ENCODE measurements at regions not wholly inside any gene's neighbourhood (a gene's known extent, or its start where the extent isn't known, plus 50 kb on each side); places are given as distances from the start of the nearest gene placed in this dataset.

DNA sequence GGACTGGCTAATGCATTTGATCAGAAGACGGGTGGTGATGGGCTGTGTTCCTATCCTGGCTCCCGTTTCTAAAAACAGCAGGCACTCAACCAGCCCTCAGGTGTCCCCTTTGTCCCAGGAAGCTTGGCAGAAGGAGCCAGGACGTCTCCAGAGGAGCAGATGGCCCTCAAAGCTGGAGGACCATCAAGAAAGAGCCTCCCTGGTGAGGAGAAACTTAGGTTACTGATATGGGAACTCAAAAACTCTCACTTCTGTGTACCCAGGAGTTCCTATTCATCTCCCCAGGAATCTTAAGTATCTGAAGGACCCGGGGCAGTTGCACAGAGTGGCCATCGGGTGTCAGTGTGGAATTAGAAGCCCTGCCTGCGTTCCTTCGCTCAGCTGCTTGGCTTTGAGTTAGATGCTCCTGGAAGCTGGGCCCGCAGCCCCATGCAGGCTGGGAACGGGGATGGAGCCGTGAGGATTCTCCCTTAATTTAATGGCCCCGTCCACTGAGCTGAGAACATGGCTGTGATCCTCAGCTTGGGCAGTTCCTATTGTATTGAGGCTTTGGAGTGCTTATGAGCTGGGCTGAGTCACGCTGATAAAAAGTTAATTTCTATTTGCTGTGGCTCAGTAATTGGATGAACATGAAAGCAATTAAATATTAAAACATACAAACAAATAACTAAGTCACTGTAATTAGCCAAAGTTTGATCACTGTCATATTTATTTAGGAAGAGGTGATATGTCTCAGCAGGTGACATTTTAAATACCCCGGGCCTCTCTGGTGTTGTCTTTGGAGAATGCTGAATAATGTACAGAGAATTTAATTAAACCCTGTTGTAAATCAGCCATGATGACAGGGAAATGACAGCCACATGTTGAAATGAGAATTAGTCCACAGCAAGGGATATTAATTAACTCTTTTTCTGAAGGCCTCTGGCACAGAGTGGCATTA, 402.1 kb downstream of the SEC14L1 start (continued):
- TF ChIP-seq, protein P1, sequence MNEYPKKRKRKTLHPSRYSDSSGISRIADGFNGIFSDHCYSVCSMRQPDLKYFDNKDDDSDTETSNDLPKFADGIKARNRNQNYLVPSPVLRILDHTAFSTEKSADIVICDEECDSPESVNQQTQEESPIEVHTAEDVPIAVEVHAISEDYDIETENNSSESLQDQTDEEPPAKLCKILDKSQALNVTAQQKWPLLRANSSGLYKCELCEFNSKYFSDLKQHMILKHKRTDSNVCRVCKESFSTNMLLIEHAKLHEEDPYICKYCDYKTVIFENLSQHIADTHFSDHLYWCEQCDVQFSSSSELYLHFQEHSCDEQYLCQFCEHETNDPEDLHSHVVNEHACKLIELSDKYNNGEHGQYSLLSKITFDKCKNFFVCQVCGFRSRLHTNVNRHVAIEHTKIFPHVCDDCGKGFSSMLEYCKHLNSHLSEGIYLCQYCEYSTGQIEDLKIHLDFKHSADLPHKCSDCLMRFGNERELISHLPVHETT (tag by site-specific recombination; IDR thresholded peaks at IDR 0.05) = peak; percentile 85
- TF ChIP-seq ZNF175 (tag by site-specific recombination; IDR thresholded peaks at IDR 0.05) (no peak), ZNF366 (tag by site-specific recombination; conservative IDR thresholded peaks at IDR 0.05) (peak; percentile 100), ZNF157 (tag by site-specific recombination; IDR thresholded peaks at IDR 0.05) (no peak), ZNF211 (tag by site-specific recombination; IDR thresholded peaks at IDR 0.05; ENCODE audit: low read depth) (no peak), ZNF830 (tag by site-specific recombination; IDR thresholded peaks at IDR 0.05; ENCODE audit: low read depth) (no peak), ZNF48 (tag by site-specific recombination; IDR thresholded peaks at IDR 0.05) (no peak), GLIS2 (tag by site-specific recombination; IDR thresholded peaks at IDR 0.05) (no peak)
- TF ChIP-seq, protein P2, sequence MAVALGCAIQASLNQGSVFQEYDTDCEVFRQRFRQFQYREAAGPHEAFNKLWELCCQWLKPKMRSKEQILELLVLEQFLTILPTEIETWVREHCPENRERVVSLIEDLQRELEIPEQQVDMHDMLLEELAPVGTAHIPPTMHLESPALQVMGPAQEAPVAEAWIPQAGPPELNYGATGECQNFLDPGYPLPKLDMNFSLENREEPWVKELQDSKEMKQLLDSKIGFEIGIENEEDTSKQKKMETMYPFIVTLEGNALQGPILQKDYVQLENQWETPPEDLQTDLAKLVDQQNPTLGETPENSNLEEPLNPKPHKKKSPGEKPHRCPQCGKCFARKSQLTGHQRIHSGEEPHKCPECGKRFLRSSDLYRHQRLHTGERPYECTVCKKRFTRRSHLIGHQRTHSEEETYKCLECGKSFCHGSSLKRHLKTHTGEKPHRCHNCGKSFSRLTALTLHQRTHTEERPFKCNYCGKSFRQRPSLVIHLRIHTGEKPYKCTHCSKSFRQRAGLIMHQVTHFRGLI (tag by site-specific recombination; IDR thresholded peaks at IDR 0.05) = peak; percentile 41; the same call in 1 of the 2 replicates
- TF ChIP-seq, protein P3, sequence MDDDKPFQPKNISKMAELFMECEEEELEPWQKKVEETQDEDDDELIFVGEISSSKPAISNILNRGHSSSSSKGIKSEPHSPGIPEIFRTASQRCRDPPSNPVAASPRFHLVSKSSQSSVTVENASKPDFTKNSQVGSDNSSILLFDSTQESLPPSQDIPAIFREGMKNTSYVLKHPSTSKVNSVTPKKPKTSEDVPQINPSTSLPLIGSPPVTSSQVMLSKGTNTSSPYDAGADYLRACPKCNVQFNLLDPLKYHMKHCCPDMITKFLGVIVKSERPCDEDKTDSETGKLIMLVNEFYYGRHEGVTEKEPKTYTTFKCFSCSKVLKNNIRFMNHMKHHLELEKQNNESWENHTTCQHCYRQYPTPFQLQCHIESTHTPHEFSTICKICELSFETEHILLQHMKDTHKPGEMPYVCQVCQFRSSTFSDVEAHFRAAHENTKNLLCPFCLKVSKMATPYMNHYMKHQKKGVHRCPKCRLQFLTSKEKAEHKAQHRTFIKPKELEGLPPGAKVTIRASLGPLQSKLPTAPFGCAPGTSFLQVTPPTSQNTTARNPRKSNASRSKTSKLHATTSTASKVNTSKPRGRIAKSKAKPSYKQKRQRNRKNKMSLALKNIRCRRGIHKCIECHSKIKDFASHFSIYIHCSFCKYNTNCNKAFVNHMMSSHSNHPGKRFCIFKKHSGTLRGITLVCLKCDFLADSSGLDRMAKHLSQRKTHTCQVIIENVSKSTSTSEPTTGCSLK (tag by site-specific recombination; IDR thresholded peaks at IDR 0.05) = no peak

DNA sequence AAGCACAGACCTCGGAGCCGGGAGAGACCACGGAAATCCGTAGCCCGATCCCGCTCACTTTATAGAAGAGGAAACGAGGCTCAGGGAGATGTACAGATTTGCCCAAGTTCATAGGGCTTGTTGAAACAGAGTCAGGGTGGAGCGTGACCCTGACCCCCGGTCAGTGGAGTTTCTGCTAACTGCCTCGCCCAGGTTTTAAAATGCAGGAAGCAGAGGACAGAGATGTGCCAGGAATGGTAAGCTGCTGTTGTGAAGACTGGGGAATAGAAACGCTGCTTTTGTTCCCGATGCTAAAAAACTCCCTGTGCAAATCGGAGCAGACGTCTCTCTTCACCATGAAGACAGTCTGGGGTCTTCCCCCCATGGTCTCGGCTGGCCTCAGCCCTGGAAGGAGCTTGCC, 403.0 kb downstream of the SEC14L1 start:
- CTCF ChIA-PET = interaction anchor here (0.5 to 5.6 kb wide), 9 partner anchors 11 to 775 kb away, joined by 3 to 119 read pairs (median 4); no protein-coding TSS in a partner anchor
- TF ChIP-seq ZNF169 (tag by site-specific recombination; IDR thresholded peaks at IDR 0.05) (no peak), ZNF391 (tag by site-specific recombination; IDR thresholded peaks at IDR 0.05; ENCODE audit: borderline replicate concordance, low read depth) (no peak), SP2 (tag by site-specific recombination; IDR thresholded peaks at IDR 0.05) (no peak), TRIM28 (IDR thresholded peaks at IDR 0.05; ENCODE audit: borderline replicate concordance, low read length) (no peak), ZNF510 (tag by site-specific recombination; IDR thresholded peaks at IDR 0.05; ENCODE audit: insufficient replicate concordance) (no peak), ZNF184 (tag by site-specific recombination; IDR thresholded peaks at IDR 0.05) (no peak), ZNF664 (tag by site-specific recombination; IDR thresholded peaks at IDR 0.05) (no peak), ZNF274 (IDR thresholded peaks at IDR 0.05; ENCODE audit: low read length) (no peak), ZNF274 (tag by site-specific recombination; IDR thresholded peaks at IDR 0.05; ENCODE audit: borderline replicate concordance) (no peak), HOXC10 (CRISPR knock-in tag; IDR thresholded peaks at IDR 0.05) (no peak), ZNF501 (tag by site-specific recombination; IDR thresholded peaks at IDR 0.05) (no peak)
- TF ChIP-seq, protein P4, sequence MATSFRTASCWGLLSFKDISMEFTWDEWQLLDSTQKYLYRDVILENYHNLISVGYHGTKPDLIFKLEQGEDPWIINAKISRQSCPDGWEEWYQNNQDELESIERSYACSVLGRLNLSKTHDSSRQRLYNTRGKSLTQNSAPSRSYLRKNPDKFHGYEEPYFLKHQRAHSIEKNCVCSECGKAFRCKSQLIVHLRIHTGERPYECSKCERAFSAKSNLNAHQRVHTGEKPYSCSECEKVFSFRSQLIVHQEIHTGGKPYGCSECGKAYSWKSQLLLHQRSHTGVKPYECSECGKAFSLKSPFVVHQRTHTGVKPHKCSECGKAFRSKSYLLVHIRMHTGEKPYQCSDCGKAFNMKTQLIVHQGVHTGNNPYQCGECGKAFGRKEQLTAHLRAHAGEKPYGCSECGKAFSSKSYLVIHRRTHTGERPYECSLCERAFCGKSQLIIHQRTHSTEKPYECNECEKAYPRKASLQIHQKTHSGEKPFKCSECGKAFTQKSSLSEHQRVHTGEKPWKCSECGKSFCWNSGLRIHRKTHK (tag by site-specific recombination; IDR thresholded peaks at IDR 0.05) = no peak
- TF ChIP-seq, protein P5, sequence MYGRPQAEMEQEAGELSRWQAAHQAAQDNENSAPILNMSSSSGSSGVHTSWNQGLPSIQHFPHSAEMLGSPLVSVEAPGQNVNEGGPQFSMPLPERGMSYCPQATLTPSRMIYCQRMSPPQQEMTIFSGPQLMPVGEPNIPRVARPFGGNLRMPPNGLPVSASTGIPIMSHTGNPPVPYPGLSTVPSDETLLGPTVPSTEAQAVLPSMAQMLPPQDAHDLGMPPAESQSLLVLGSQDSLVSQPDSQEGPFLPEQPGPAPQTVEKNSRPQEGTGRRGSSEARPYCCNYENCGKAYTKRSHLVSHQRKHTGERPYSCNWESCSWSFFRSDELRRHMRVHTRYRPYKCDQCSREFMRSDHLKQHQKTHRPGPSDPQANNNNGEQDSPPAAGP (tag by site-specific recombination; IDR thresholded peaks at IDR 0.05) = no peak
- TF ChIP-seq, protein P6, sequence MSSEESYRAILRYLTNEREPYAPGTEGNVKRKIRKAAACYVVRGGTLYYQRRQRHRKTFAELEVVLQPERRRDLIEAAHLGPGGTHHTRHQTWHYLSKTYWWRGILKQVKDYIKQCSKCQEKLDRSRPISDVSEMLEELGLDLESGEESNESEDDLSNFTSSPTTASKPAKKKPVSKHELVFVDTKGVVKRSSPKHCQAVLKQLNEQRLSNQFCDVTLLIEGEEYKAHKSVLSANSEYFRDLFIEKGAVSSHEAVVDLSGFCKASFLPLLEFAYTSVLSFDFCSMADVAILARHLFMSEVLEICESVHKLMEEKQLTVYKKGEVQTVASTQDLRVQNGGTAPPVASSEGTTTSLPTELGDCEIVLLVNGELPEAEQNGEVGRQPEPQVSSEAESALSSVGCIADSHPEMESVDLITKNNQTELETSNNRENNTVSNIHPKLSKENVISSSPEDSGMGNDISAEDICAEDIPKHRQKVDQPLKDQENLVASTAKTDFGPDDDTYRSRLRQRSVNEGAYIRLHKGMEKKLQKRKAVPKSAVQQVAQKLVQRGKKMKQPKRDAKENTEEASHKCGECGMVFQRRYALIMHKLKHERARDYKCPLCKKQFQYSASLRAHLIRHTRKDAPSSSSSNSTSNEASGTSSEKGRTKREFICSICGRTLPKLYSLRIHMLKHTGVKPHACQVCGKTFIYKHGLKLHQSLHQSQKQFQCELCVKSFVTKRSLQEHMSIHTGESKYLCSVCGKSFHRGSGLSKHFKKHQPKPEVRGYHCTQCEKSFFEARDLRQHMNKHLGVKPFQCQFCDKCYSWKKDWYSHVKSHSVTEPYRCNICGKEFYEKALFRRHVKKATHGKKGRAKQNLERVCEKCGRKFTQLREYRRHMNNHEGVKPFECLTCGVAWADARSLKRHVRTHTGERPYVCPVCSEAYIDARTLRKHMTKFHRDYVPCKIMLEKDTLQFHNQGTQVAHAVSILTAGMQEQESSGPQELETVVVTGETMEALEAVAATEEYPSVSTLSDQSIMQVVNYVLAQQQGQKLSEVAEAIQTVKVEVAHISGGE (tag by site-specific recombination; conservative IDR thresholded peaks at IDR 0.05; ENCODE audit: low read depth) = no peak

More for the DNA sequence above, 403.0 kb downstream of the SEC14L1 start:
- POLR2A ChIA-PET = no interaction called here
- Histone ChIP-seq H3K4me1 (ENCODE audit: control insufficient read depth, insufficient read depth, low read length) (peaks cover 13% of the 10 kb centered on the region), H3K9me3 (ENCODE audit: control insufficient read depth, insufficient read depth, low read depth, low read length) (no peaks in the 10 kb centered on the region), H3K36me3 (ENCODE audit: control insufficient read depth in 2 of 2, insufficient read depth in 1 of 2, low read length in 2 of 2) (no peaks in the 10 kb centered on the region), H3K27ac (ENCODE audit: extremely low read depth, low read depth, low read length) (no peak overlapping the region), H3K4me3 (ENCODE audit: low read depth, low read length) (no peak overlapping the region)
